Fibroblast of pulmonary artery (primary cell): ENCODE measurements at regions not wholly inside any gene's neighbourhood (a gene's known extent, or its start where the extent isn't known, plus 50 kb on each side); places are given as distances from the start of the nearest gene placed in this dataset.
"Not testable (repeated sequence)": the region's sequence is repeated elsewhere in the genome, so short reads cannot be mapped to it uniquely, and the experiment has no call there.

ENCODE experiments used
- DNase-seq: peaks from one replicate; pipeline ENCODE4 v3.0.0-alpha.2; 2010; ENCODE audit warnings: low read depth
- H3K4me3 ChIP-seq: replicated peaks from 2 replicates; pipeline ENCODE4 v1.5.1; 2011; ENCODE audit warnings: low read depth, mild to moderate bottlenecking, control low read depth, low read length, moderate library complexity
- TF ChIP-seq, protein P1 (sequence below): IDR thresholded peaks from 2 replicates; pipeline ENCODE4 v1.5.1; 2011; ENCODE audit warnings: mild to moderate bottlenecking, control low read depth, low read length, inconsistent platforms; ENCODE audit errors: missing control alignments

DNA sequence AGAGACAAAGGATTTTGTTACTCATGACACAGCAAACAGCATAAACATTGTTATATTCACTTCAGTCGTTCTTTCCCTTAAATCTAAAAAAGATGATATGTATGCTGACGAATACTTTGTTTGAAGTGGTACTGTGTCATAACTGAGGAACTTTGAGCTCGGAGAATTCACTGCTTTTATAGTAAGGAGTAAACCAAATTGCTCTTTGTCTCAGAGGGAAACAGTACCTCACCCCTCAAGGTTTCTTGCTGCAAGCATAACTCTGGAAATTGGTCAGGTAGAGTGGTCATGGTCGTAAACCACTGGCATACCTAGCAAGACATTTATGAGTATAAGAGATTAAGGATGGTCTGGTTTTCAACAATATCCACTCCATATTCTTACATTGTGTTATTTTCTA lies 160.2 kb upstream of the OR4E1 start:
- H3K4me3 ChIP-seq: no peak overlapping the region
- DNase-seq: no peak
- TF ChIP-seq, protein P1, sequence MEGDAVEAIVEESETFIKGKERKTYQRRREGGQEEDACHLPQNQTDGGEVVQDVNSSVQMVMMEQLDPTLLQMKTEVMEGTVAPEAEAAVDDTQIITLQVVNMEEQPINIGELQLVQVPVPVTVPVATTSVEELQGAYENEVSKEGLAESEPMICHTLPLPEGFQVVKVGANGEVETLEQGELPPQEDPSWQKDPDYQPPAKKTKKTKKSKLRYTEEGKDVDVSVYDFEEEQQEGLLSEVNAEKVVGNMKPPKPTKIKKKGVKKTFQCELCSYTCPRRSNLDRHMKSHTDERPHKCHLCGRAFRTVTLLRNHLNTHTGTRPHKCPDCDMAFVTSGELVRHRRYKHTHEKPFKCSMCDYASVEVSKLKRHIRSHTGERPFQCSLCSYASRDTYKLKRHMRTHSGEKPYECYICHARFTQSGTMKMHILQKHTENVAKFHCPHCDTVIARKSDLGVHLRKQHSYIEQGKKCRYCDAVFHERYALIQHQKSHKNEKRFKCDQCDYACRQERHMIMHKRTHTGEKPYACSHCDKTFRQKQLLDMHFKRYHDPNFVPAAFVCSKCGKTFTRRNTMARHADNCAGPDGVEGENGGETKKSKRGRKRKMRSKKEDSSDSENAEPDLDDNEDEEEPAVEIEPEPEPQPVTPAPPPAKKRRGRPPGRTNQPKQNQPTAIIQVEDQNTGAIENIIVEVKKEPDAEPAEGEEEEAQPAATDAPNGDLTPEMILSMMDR: no peak

DNA sequence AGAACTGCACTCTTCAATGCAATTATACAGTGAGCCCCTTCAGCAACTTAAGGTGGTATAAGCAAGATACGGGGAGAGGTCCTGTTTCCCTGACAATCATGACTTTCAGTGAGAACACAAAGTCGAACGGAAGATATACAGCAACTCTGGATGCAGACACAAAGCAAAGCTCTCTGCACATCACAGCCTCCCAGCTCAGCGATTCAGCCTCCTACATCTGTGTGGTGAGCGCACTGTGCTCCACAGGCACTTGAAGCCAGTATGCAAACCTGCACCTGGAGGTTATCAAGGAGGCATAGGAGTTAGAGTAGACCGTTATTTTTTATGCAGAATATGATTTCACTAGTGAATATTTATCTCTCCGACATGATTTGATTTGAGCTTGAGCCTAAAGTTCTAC lies 152.2 kb upstream of the OR4E1 start:
- TF ChIP-seq, protein P1: no peak
- DNase-seq: no peak
- H3K4me3 ChIP-seq: no peak overlapping the region

DNA sequence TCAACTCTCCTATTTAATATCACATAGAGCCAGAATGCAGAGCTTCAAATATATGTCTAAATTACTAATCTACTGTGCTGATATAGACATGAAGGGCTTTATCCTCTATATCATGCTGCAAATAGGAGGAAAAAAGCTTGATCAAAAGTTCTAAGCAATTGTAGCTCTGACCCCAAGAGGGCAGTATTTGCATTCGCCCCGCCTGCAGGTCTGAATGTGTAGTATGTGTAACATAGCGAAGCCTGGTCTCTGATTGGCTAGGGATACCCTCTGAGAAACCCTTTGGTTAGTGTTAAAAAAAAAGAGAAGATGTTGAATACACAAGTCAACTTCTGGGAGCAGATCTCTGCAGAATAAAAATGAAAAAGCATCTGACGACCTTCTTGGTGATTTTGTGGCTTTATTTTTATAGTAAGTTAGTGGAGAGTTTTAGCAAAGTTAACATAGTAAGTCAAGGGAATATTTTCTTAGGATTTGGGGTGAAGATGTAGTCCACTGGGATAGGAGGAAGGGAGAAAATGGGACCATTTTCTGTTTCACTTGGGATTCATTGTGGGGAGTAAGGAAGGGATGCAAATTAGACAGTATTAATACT lies 151.6 kb upstream of the OR4E1 start:
- peak; percentile 22 for DNase-seq
- TF ChIP-seq, protein P1: peak; percentile 40
- H3K4me3 ChIP-seq: no peak overlapping the region

DNA sequence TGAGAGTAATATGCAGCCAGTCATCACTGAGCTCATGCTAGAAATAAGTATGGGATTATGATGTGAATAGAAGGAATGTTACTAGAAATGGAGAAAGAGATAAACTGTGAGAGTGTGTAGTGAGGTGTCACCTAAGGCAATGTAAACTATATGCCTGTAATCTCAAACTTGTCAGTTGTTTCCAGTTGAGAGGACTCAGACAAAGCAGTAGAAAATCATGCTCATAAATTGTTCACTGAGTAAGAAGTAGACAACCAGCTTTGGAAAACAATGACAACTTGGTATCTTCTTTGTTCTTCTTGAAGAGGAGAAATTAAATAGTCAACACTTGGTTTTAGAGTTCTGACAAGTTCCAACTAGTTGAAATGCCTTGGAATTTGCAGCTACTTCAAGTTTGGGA lies 148.5 kb upstream of the OR4E1 start:
- no peak overlapping the region for H3K4me3 ChIP-seq
- DNase-seq: no peak
- TF ChIP-seq, protein P1: no peak

DNA sequence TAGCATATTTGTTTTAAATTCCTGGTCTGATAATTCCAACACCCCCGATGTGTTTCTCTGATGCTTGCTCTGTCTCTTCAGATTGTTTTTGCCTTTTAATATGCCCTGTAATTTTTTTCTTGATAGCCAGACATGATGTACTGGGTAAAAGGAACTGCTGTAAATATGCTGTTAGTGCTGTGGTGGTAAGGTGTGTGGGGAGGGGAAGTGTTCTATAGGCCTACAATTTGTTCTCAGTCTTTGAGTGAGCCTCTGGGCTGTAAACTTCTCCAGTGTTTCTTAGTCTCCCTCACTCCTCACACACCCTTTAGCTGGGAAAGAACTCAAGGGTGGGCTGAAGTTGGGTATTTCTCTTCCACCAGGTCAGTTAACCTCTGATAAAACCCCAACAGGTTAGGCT lies 147.0 kb upstream of the OR4E1 start:
- DNase-seq: no peak
- TF ChIP-seq, protein P1: no peak
- H3K4me3 ChIP-seq: no peak overlapping the region

DNA sequence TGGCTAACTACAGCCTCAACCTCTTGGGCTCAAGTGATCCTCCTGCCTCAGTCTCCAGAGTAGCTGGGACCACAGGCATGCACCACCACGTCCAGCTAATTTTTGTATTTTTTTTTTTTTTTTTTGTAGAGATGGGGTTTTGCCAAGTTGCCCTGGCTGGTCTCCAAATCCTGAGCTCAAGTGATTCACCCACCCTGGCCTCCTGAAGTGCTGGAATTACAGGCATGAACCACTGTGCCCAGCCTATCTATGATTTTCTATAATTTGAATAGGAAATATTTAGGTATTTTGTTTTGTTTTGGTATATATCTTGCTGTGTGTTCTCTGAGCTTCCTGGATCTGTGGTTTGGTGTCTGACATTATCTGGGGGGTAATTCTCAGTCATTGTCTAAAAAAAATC lies 146.3 kb upstream of the OR4E1 start:
- not testable (repeated sequence) for H3K4me3 ChIP-seq
- DNase-seq: peak; percentile 26

DNA sequence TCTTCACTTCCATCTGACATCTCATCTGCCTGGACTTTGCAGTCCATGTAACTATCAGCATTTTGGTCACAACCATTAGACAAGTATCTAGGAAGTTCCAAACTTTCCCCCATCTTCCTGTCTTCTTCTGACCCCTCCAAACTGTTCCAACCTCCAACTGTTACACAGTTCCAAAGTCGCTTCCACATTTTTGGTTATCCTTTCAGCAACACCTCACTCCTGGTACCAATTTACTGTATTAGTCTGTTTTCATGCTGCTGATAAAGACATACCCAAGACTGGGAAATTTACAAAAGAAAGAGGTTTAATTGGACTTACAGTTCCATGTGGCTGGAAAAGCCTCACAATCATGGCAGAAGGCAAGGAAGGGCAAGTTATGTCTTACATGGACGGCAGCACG lies 143.4 kb upstream of the OR4E1 start:
- not testable (repeated sequence) for DNase-seq, H3K4me3 ChIP-seq

DNA sequence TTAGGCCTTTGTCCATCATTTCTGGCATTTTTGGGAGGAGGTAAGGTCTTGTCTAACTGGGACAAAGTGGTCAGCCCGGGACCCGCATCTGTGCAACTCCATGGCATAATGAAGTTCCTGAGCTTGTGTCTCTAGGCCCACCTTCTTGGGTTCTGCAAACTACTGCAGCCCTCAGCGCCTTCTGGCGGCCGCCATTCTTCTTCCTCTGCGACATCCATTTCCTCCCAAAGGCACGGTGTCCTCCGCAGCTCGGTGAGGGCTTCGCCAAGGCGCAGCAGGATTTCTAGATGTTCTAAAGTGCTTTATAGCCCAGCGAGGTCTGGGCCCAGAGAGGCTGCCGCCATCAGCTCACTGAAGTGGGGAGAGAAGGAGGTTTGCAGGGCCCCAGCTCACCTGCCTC lies 134.4 kb upstream of the OR4E1 start:
- TF ChIP-seq, protein P1: no peak
- no peak overlapping the region for H3K4me3 ChIP-seq
- no peak for DNase-seq
